K562 (cell line): ENCODE measurements at regions not wholly inside any gene's neighbourhood (a gene's known extent, or its start where the extent isn't known, plus 50 kb on each side); places are given as distances from the start of the nearest gene placed in this dataset.

ENCODE experiments used
- CAMTA2 ChIP-seq: fragments of 250-450 bp; sonication (Bioruptor Pico); conservative IDR thresholded peaks from 2 replicates; pipeline ENCODE4 v1.5.1; 2022
- GTF2F1 ChIP-seq: IDR thresholded peaks from 2 replicates; pipeline ENCODE4 v1.6.1; 2011; ENCODE audit warnings: low read depth, low read length, improper control_type of control experiment
- LCOR ChIP-seq: sonication (generic); formaldehyde crosslinking; IDR thresholded peaks from 2 replicates; pipeline ENCODE4 v1.8.0; 2022; ENCODE audit warnings: mild to moderate bottlenecking, missing genetic modification reagents
- MCM7 ChIP-seq, 2 experiments: fragments of 450-650 bp; IDR thresholded peaks; 2 replicates each; pipeline ENCODE4 v1.6.1; 2016 to 2018
- PML ChIP-seq: IDR thresholded peaks from 2 replicates; pipeline ENCODE4 v1.6.1; 2012; ENCODE audit warnings: low read length, inconsistent platforms
- RNF2 ChIP-seq: sonication (generic); IDR thresholded peaks from 2 replicates; pipeline ENCODE4 v1.6.1; 2016
- RREB1 ChIP-seq: fragments of 250-450 bp; sonication (Bioruptor Pico); IDR thresholded peaks from 2 replicates; pipeline ENCODE4 v1.4.0; 2020
- SUPT5H ChIP-seq: fragments of 450-650 bp; IDR thresholded peaks from 2 replicates; pipeline ENCODE4 v1.6.1; 2016
- TAF7 ChIP-seq: fragments of 450-650 bp; IDR thresholded peaks from 2 replicates; pipeline ENCODE4 v1.6.1; 2016; ENCODE audit warnings: missing genetic modification characterization, missing compliant biosample characterization
- THRB ChIP-seq: fragments of 450-650 bp; formaldehyde crosslinking; conservative IDR thresholded peaks from 2 replicates; pipeline ENCODE4 v1.4.0; 2022; ENCODE audit warnings: mild to moderate bottlenecking, missing genetic modification characterization
- TRIM24 ChIP-seq, 2 experiments: fragments of 450-650 bp; IDR thresholded peaks; 2 replicates each; pipeline ENCODE4 v1.6.1; 2016
- U2AF1 ChIP-seq: fragments of 200-400 bp; formaldehyde crosslinking; optimal IDR thresholded peaks from 2 replicates; pipeline ENCODE3; 2017; ENCODE audit warnings: mild to moderate bottlenecking, low read depth, low read length, moderate library complexity
- YY1 ChIP-seq, 3 experiments: IDR thresholded peaks; 2 replicates each; pipeline ENCODE4 v1.6.1; 2011; ENCODE audit warnings: low read length in 2 of 3, mild to moderate bottlenecking in 2 of 3, moderate library complexity in 2 of 3, borderline replicate concordance in 1 of 3, control low read depth in 1 of 3, low read depth in 1 of 3; ENCODE audit not compliant: insufficient read depth in 3 of 3, insufficient replicate concordance in 2 of 3, control insufficient read depth in 1 of 3, insufficient read length in 1 of 3; ENCODE audit errors: extremely low read depth in 1 of 3
- ZBTB7A ChIP-seq: IDR thresholded peaks from 2 replicates; pipeline ENCODE4 v1.6.1; 2011; ENCODE audit warnings: low read depth, mild to moderate bottlenecking, low read length, moderate library complexity, borderline replicate concordance; ENCODE audit not compliant: control insufficient read depth
- ZFX ChIP-seq: sonication (generic); formaldehyde crosslinking; IDR thresholded peaks from 2 replicates; pipeline ENCODE4 v1.8.0; 2022; ENCODE audit warnings: mild to moderate bottlenecking, missing genetic modification reagents, moderate library complexity
- ZNF518B ChIP-seq: fragments of 250-450 bp; sonication (Bioruptor Pico); IDR thresholded peaks from 2 replicates; pipeline ENCODE4 v1.5.0; 2021; ENCODE audit warnings: mild to moderate bottlenecking, moderate library complexity
- ZNF696 ChIP-seq: fragments of 250-450 bp; sonication (Bioruptor Pico); conservative IDR thresholded peaks from 2 replicates; pipeline ENCODE4 v1.4.0; 2020; ENCODE audit warnings: mild to moderate bottlenecking, moderate library complexity

- TF ChIP-seq SUPT5H (no peak), YY1 (IDR thresholded peaks at IDR 0.05; ENCODE audit: borderline replicate concordance in 1 of 3, control insufficient read depth in 1 of 3, extremely low read depth in 1 of 3, insufficient read depth in 3 of 3, insufficient read length in 1 of 3, insufficient replicate concordance in 2 of 3, low read depth in 1 of 3, low read length in 2 of 3) (peak in 1 of 3 experiments; percentile 87), ZBTB7A (no peak), TRIM24 (IDR thresholded peaks at IDR 0.05) (no peak), ZNF696 (CRISPR knock-in tag) (no peak), PML (no peak), LCOR (CRISPR knock-in tag) (no peak), RNF2 (no peak), MCM7 (IDR thresholded peaks at IDR 0.05) (no peak), GTF2F1 (no peak), ZFX (no peak), THRB (CRISPR knock-in tag) (peak; percentile 90; the same call in 1 of the 2 replicates), RREB1 (CRISPR knock-in tag) (0 out of 2 replicates have a peak, but pooled peaks have one; percentile 52), U2AF1 (no peak), CAMTA2 (CRISPR knock-in tag) (no peak), TAF7 (tag) (peak; percentile 74; the same call in 1 of the 2 replicates), ZNF518B (no peak)
Observed at GRCh38 chr19:28521614-28522544, 691.1 kb downstream of the UQCRFS1 start (continued).
